Naive thymus-derived CD4-positive, alpha-beta T cell (primary cell): ENCODE measurements at regions not wholly inside any gene's neighbourhood (a gene's known extent, or its start where the extent isn't known, plus 50 kb on each side); places are given as distances from the start of the nearest gene placed in this dataset.
"Not testable (repeated sequence)": the region's sequence is repeated elsewhere in the genome, so short reads cannot be mapped to it uniquely, and the experiment has no call there.

Source experiments
- ATAC-seq: fragments of 150-1000 bp; cut with Tn5 transposase; 2 replicates; pipeline ENCODE4 v1.10.0; 2021; ENCODE audit warnings: mild to moderate bottlenecking, moderate library complexity
- CTCF ChIA-PET: fragments of 350-600 bp; sonication (Branson Sonifier 250); formaldehyde crosslinking; loops from one replicate; lab custom pipeline; 2021; ENCODE audit warnings: antibody characterized with exemption; lab: Charles Lee
- POLR2A ChIA-PET: fragments of 350-600 bp; sonication (Branson Sonifier 250); formaldehyde crosslinking; loops from one replicate; lab custom pipeline; 2021; ENCODE audit warnings: antibody characterized with exemption, inconsistent platforms; lab: Charles Lee
- DNase-seq, 9 donors: peaks; one replicate each; pipeline versions ENCODE4 v3.0.0 to v3.0.0-alpha.2; 2020 to 2022; ENCODE audit warnings: mixed read lengths in 1 of 9
- H3K27ac ChIP-seq: one replicate; pipeline ENCODE4 v1.7.0; 2013; ENCODE audit warnings: mild to moderate bottlenecking, low read depth, low read length, moderate library complexity
- H3K27me3 ChIP-seq, 2 donors: one replicate each; pipeline ENCODE4 v1.7.0; 2013; ENCODE audit warnings: low read length in 2 of 2, mild to moderate bottlenecking in 2 of 2, moderate library complexity in 2 of 2; ENCODE audit not compliant: control insufficient read depth in 2 of 2, insufficient read depth in 2 of 2
- H3K36me3 ChIP-seq, 3 experiments: 1 replicate in 2 of 3; 2 replicates in 1 of 3; pipeline ENCODE4 v1.7.0; 2013; ENCODE audit warnings: low read length in 3 of 3, mild to moderate bottlenecking in 3 of 3, moderate library complexity in 1 of 3; ENCODE audit not compliant: insufficient read depth in 3 of 3, control insufficient read depth in 2 of 3
- H3K4me1 ChIP-seq, 2 donors: one replicate each; pipeline ENCODE4 v1.7.0; 2013; ENCODE audit warnings: low read length in 2 of 2, mild to moderate bottlenecking in 2 of 2, moderate library complexity in 1 of 2; ENCODE audit not compliant: control insufficient read depth in 2 of 2, insufficient read depth in 2 of 2
- H3K4me3 ChIP-seq: 2 replicates; pipeline ENCODE4 v1.7.0; 2013; ENCODE audit warnings: mild to moderate bottlenecking, low read length
- H3K9me3 ChIP-seq, 3 experiments: 1 replicate in 2 of 3; 2 replicates in 1 of 3; pipeline ENCODE4 v1.7.0; 2013; ENCODE audit warnings: low read length in 3 of 3; ENCODE audit not compliant: control insufficient read depth in 2 of 3
- H3K27ac Mint-ChIP-seq, 9 donors: one replicate each; pipeline ENCODE4 v1.8.0; 2020 to 2022; ENCODE audit warnings: mixed read lengths in 9 of 9, mild to moderate bottlenecking in 8 of 9, moderate library complexity in 5 of 9, inconsistent platforms in 2 of 9
- H3K27me3 Mint-ChIP-seq, 5 donors: one replicate each; pipeline ENCODE4 v1.8.0; 2021 to 2022; ENCODE audit warnings: mixed read lengths in 5 of 5, mild to moderate bottlenecking in 1 of 5
- H3K36me3 Mint-ChIP-seq, 5 donors: one replicate each; pipeline ENCODE4 v1.8.0; 2020 to 2022; ENCODE audit warnings: mixed read lengths in 5 of 5, mild to moderate bottlenecking in 3 of 5, inconsistent platforms in 1 of 5
- H3K4me1 Mint-ChIP-seq, 7 donors: one replicate each; pipeline ENCODE4 v1.8.0; 2020 to 2022; ENCODE audit warnings: mixed read lengths in 7 of 7, mild to moderate bottlenecking in 3 of 7, inconsistent platforms in 1 of 7
- H3K4me3 Mint-ChIP-seq, 10 donors: one replicate each; pipeline ENCODE4 v1.8.0; 2020 to 2022; ENCODE audit warnings: mild to moderate bottlenecking in 10 of 10, mixed read lengths in 10 of 10, moderate library complexity in 6 of 10, inconsistent platforms in 2 of 10
- H3K9me3 Mint-ChIP-seq, 11 donors: one replicate each; pipeline ENCODE4 v1.8.0; 2020 to 2022; ENCODE audit warnings: mixed read lengths in 11 of 11, mild to moderate bottlenecking in 4 of 11, inconsistent platforms in 1 of 11, moderate library complexity in 1 of 11
- intact Hi-C, 2 donors: fragments of 100-400 bp; cut with micrococcal nuclease; formaldehyde crosslinking; loops; one replicate each; pipeline ENCODE4 v1.15.1; 2023

- intact Hi-C loops, H3K27me3 ChIP-seq, ATAC-seq, H3K36me3 ChIP-seq, DNase-seq, H3K4me3 ChIP-seq, H3K36me3 Mint-ChIP-seq, POLR2A ChIA-PET, H3K27ac ChIP-seq, H3K27me3 Mint-ChIP-seq, H3K27ac Mint-ChIP-seq, H3K4me1 Mint-ChIP-seq, CTCF ChIA-PET, H3K9me3 ChIP-seq, H3K4me3 Mint-ChIP-seq, H3K4me1 ChIP-seq: not testable (repeated sequence)
- peaks cover 4 to 33% (median 15%) of the 10 kb centered on the region in 11 donors for H3K9me3 Mint-ChIP-seq
Observed at GRCh38 chr15:24228922-24229321, 446.7 kb upstream of the NPAP1 start.

DNA sequence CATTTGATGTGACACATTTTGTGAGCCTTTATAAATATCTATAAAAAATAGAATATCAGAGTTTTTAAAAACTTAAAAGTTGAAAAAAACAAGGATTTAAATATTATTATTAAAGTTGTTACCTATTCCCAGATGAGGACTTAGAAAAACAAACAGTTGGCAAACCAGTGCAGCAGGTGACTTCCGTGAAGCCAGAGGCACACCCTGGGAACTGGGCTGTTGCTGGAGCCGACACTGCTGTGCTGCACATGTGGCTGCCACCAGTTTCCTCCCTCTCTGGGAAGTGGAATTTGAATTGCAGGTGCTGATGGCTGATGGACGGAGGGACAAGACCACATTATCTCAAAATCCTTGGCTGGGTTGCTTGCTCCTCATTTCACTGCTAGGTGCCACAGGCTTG is 442.4 kb upstream of the NPAP1 start:
- CTCF ChIA-PET: not testable (repeated sequence)

GRCh38 chr15:24240580-24240979 is 435.0 kb upstream of the NPAP1 start:
- H3K4me3 Mint-ChIP-seq, H3K36me3 ChIP-seq, CTCF ChIA-PET, intact Hi-C loops, H3K27me3 ChIP-seq, H3K27me3 Mint-ChIP-seq, POLR2A ChIA-PET, H3K27ac Mint-ChIP-seq, H3K4me1 ChIP-seq, H3K4me3 ChIP-seq, H3K4me1 Mint-ChIP-seq, H3K27ac ChIP-seq, H3K36me3 Mint-ChIP-seq, H3K9me3 ChIP-seq, DNase-seq, ATAC-seq: not testable (repeated sequence)
- H3K9me3 Mint-ChIP-seq: peaks cover 0 to 18% (median 4%) of the 10 kb centered on the region in 11 donors

More for the DNA sequence above, 442.4 kb upstream of the NPAP1 start:
- POLR2A ChIA-PET, H3K36me3 ChIP-seq, H3K4me1 ChIP-seq, H3K4me1 Mint-ChIP-seq, H3K36me3 Mint-ChIP-seq, H3K9me3 ChIP-seq, H3K4me3 ChIP-seq, ATAC-seq, H3K27me3 Mint-ChIP-seq, intact Hi-C loops, H3K27ac ChIP-seq, H3K4me3 Mint-ChIP-seq, DNase-seq, H3K27me3 ChIP-seq, H3K27ac Mint-ChIP-seq: not testable (repeated sequence)
- peaks cover 0 to 17% (median 12%) of the 10 kb centered on the region in 11 donors for H3K9me3 Mint-ChIP-seq

- H3K4me1 Mint-ChIP-seq, H3K4me3 ChIP-seq, H3K4me3 Mint-ChIP-seq, H3K27me3 Mint-ChIP-seq, POLR2A ChIA-PET, H3K27ac ChIP-seq, H3K9me3 ChIP-seq, H3K4me1 ChIP-seq, intact Hi-C loops, ATAC-seq, H3K27ac Mint-ChIP-seq, CTCF ChIA-PET, DNase-seq, H3K36me3 ChIP-seq, H3K36me3 Mint-ChIP-seq, H3K27me3 ChIP-seq: not testable (repeated sequence)
- H3K9me3 Mint-ChIP-seq: peaks cover 0 to 17% (median 11%) of the 10 kb centered on the region in 11 donors
Observed at GRCh38 chr15:24259106-24259505, 416.5 kb upstream of the NPAP1 start.

- H3K27me3 ChIP-seq, CTCF ChIA-PET, H3K27me3 Mint-ChIP-seq, H3K4me1 Mint-ChIP-seq, intact Hi-C loops, H3K36me3 Mint-ChIP-seq, DNase-seq, H3K9me3 ChIP-seq, H3K4me3 ChIP-seq, H3K36me3 ChIP-seq, POLR2A ChIA-PET, H3K4me1 ChIP-seq, H3K4me3 Mint-ChIP-seq, H3K27ac ChIP-seq, ATAC-seq, H3K27ac Mint-ChIP-seq: not testable (repeated sequence)
- H3K9me3 Mint-ChIP-seq: peaks cover 0 to 15% (median 3%) of the 10 kb centered on the region in 11 donors
Observed at GRCh38 chr15:24260407-24260806, 415.2 kb upstream of the NPAP1 start.

GRCh38 chr15:24260854-24261253 is 414.7 kb upstream of the NPAP1 start:
- H3K9me3 Mint-ChIP-seq: peaks cover 0 to 15% (median 3%) of the 10 kb centered on the region in 11 donors
- CTCF ChIA-PET, POLR2A ChIA-PET, H3K36me3 Mint-ChIP-seq, ATAC-seq, H3K36me3 ChIP-seq, H3K9me3 ChIP-seq, H3K27me3 Mint-ChIP-seq, H3K4me3 Mint-ChIP-seq, H3K4me1 ChIP-seq, H3K4me3 ChIP-seq, H3K4me1 Mint-ChIP-seq, H3K27ac Mint-ChIP-seq, H3K27me3 ChIP-seq, intact Hi-C loops, H3K27ac ChIP-seq, DNase-seq: not testable (repeated sequence)

DNA sequence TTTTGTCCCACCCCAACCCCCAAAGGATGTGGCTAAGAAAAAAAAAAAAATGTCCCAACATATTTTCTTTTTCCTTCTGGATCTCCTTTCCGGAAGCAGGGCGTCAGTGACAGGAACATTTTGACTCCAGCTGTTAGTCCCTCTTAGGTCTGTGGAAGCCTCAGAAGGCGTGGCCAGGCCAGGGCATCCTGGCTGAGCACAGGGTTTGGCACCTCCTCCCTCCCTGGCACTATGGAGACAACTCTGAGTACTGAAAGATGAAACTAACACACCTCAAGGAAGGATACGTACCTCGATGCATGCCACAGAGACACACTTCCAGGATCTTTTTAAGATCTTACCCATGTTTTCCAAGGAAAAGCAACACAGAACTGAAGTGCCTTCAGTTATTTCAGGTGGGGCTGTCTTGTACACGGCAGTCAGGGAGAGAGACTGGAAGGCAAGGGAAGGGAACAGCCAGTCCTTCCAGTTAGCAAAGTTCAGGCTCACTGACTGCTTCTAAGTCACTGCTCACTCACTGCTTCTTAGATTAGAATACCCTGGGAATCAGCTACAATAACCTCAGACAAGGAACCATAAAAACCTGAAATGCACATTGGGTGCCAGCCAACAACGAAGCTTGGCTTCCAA is 406.9 kb upstream of the NPAP1 start:
- peaks cover 4 to 23% (median 9%) of the 10 kb centered on the region in 11 donors for H3K9me3 Mint-ChIP-seq
- ATAC-seq, intact Hi-C loops, H3K4me3 ChIP-seq, H3K9me3 ChIP-seq, H3K27me3 Mint-ChIP-seq, H3K27ac ChIP-seq, H3K27ac Mint-ChIP-seq, H3K36me3 ChIP-seq, POLR2A ChIA-PET, H3K4me1 Mint-ChIP-seq, DNase-seq, H3K4me3 Mint-ChIP-seq, H3K27me3 ChIP-seq, CTCF ChIA-PET, H3K4me1 ChIP-seq, H3K36me3 Mint-ChIP-seq: not testable (repeated sequence)
